ENCODE measurements at regions not wholly inside any gene's neighbourhood (a gene's known extent, or its start where the extent isn't known, plus 50 kb on each side); places are given as distances from the start of the nearest gene placed in this dataset.

GRCh38 chr13:109510013-109510412, 276.4 kb downstream of the IRS2 start:
- no peak for DNase-seq

GRCh38 chr13:109509154-109509900, 277.1 kb downstream of the IRS2 start:
- DNase-seq, result no peak

GRCh38 chr13:109500146-109500773, 286.1 kb downstream of the IRS2 start:
- DNase-seq, result no peak

DNA sequence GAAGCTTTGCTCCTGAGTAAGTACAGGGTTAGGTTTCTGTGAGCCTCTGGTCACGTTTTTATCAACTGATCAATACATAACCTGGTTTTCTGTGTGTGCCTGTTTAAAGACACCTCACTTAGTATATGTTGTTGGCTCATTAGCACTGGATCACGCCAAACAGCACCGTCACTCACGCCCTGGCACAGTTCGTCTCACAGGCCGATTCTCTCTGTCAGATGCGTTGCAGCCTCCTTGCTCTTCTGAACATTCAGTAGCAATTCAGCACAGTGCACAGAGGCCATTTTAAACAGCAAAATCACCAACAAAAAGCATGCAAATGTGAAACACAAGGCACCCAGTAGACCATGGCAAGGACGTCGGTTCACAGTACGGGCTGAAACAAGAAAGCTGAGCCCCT, 288.5 kb downstream of the IRS2 start:
- no peak for DNase-seq

GRCh38 chr13:109496216-109496615, 290.2 kb downstream of the IRS2 start:
- no peak for DNase-seq

DNA sequence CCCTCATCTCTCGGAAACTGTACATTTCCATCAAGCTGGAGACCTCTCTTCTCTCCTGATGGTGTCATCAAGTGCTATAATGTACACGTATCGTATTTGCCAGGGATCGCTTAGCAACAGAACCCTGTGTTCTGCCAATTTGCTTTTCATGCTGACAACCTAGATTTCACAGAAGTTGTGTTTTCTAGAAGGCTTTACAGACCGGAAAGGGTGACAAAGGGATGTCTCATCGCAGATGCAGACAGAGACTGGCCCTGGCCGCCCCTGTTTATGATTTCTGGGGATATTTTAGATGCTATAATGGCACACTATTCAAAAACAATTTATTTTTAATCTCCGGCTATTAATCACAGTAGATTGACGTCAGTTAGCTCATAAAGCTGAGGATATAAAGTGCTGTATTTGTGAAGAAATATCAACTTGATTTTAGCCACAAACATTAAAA, 291.4 kb downstream of the IRS2 start:
- no peak for DNase-seq

- no peak for DNase-seq
Observed at GRCh38 chr13:109485136-109485794, 301.1 kb downstream of the IRS2 start.

DNA sequence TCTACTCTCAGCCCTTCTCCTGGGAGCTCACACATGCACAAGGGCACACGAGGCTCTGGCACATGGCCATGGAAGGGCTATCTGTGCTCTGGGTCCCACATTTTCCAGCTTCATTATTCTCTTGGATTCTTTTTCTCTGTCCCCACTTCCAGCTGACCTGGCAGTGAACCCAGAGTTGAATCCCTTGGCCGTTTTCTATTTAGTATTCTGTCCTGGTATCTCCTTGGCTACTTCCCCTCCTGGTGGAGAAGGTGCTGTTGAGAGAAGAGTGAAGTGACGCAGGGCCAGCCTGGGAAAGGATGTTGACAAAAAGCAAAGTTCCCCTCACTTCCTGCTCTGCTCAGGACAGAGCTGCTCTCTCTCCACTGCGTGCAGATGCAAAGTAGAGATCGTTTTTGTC, 303.1 kb downstream of the IRS2 start:
- no peak for DNase-seq

DNA sequence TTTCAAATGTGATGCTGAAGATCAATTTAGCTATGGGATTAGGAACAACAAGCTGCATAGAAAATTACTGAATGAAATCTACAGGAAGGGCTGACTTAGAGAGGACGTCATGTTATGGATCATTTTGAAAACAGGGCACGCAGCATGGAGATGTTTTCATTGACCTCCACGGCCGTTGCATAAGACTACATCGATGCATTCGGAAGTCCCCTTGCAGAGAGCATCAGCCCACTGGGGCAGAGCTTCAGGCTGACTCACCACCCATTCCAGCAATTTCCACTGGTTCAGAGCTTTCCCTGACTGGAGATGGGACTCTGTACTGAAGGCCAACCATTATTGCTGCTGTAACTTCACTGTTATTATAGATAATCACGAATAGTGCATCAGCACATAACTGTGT, 305.3 kb downstream of the IRS2 start:
- no peak for DNase-seq

- no peak for DNase-seq
Observed at GRCh38 chr13:109480011-109480955, 306.1 kb downstream of the IRS2 start.

- no peak for DNase-seq
Observed at GRCh38 chr13:109479534-109479933, 306.8 kb downstream of the IRS2 start.

GRCh38 chr13:109476001-109476400, 310.4 kb downstream of the IRS2 start:
- no peak for DNase-seq

DNA sequence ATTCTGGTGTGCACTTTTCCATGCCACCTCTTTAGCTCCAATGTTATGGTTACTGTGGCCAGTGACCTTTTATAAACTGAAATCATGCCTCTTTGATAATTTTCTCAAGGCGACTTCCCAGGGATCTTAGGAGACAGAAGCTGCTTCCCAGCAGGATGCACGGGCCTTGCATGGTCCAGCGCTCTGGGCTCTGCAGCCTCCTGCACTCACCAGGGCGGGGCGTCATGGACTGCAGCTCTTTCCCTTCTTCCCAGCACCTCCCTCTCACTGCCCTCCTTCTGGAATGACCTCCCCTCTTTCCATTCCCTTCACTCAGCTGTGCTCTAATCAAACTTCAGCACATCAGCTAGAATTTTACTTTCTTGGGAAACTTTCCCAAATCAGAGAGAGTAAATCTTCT, 318.3 kb downstream of the IRS2 start:
- DNase-seq, result no peak

- no peak for DNase-seq
Observed at GRCh38 chr13:109465148-109465547, 321.2 kb downstream of the IRS2 start.

DNA sequence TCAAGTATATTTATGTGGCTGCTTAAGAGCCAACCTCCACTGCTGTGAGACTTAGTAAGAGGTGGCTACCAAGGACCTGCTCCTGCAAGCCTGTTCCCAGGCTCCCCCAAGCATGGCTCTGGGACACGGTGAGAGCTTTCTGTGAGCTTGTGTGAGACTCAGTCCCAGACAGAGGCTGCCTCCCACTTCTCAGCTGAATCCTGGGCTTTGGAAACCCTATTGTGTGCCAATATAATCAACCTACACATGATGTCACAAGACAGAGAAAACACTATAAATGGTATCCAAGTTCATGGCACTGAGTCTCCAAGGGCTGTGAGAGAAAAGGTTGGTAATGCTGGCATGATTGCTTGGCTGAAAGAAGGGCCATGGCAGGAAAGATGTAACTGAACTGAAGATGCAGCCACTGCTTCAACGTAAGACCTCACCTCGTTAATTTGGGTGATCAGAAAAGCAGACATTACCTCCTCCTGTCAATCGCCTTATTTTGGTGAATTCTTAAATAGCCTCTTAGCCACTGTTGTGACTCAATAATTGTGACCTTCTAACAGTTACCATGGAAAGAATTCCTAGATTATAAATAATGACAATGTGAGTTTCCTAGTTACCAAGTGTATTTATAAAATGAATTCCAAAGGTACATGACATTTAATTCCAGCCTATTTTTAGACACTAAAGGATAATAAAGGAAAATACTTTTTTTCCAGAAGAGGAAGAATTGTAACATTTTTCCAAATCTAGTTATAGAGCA, 332.0 kb downstream of the IRS2 start:
- DNase-seq, result no peak

DNA sequence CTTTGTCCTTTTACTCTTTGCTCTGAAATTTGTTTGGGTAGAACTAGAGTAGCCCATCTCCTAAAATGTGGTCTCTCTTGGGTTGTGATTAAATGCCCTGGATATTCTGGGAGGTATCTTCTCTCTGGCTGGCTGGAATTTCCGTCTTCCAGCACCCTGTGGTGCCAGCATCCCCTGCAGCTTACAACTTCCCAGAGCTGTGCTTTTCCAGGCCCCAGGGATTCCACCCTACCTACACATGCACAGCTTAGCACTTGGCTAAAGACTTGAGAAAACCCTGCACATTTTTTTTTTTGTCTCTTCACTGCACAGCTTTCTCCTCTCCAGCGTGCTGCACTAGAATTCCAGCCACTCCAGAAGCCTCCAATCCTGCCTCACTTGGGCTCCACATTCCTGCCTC, 334.7 kb downstream of the IRS2 start:
- DNase-seq, result no peak

DNA sequence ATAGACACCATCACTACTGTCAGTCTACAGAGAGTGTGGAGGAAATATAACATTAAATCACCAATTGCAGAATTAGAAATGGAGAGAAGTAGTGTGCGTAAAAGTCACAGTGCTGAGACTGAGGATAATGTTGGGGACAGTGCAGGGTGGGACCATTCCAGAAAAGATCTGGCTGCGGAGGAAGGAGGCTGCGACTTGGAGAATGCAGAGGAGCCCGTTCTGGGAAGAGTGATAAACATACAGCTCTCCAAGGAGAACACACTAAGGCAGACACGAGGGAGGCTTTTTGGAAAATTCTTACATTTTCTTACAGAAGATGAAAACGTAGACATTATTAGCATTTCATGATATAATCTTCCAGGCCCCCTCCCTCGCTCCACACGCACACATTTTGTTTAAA, 337.8 kb downstream of the IRS2 start:
- no peak for DNase-seq

GRCh38 chr13:109447667-109448066, 338.7 kb downstream of the IRS2 start:
- DNase-seq, result no peak

DNA sequence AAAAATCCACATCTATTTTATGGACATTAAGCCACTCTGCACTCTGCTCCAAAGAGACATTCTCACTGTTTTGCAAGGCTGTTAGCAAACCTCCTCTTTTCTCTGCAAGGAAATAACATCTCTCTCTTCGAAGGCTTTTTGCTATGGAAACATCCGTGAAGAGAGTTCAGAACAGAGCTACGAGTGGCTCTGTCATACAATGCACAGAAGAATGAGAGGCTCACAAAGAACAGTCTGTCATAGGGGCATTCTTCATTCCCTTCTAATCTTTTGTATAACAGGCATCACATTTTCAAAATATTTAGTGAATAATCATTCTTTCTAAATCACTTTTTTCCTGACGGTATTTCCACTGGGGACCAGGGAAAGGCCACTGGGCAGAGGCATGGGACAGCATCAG, 346.1 kb downstream of the IRS2 start:
- DNase-seq, result no peak

GRCh38 chr13:109439813-109440212, 346.6 kb downstream of the IRS2 start:
- DNase-seq, result no peak

GRCh38 chr13:109436841-109437240, 349.5 kb downstream of the IRS2 start:
- DNase-seq, result no peak

Data from left kidney (tissue), 1 donor.